Tibial nerve (tissue), 4 donors: ENCODE measurements at regions not wholly inside any gene's neighbourhood (a gene's known extent, or its start where the extent isn't known, plus 50 kb on each side); places are given as distances from the start of the nearest gene placed in this dataset.

Experiments
- DNase-seq, 2 donors: peaks; one replicate each; pipeline ENCODE4 v3.0.0-alpha.2; 2019; ENCODE audit warnings: low spot score in 2 of 2
- H3K27ac ChIP-seq, 4 donors: fragments of 200-600 bp; sonication (generic) in 3 of 4; one replicate each; pipeline ENCODE4 v1.5.1; 2017 to 2019; ENCODE audit warnings: mild to moderate bottlenecking in 1 of 4
- H3K27me3 ChIP-seq, 2 donors: fragments of 200-600 bp; sonication (generic) in 1 of 2; one replicate each; pipeline versions ENCODE4 v1.5.1 to v1.6.0; 2017 to 2019
- H3K36me3 ChIP-seq, 3 donors: fragments of 200-600 bp; sonication (generic); one replicate each; pipeline ENCODE4 v1.5.1; 2018 to 2019
- H3K4me1 ChIP-seq, 4 donors: fragments of 200-600 bp; sonication (generic) in 3 of 4; one replicate each; pipeline ENCODE4 v1.5.1; 2017 to 2019
- H3K4me3 ChIP-seq, 4 donors: fragments of 200-600 bp; sonication (generic) in 3 of 4; one replicate each; pipeline ENCODE4 v1.5.1; 2017 to 2019; ENCODE audit warnings: mild to moderate bottlenecking in 1 of 4, moderate library complexity in 1 of 4
- H3K9me3 ChIP-seq, 4 donors: fragments of 200-600 bp; sonication (generic) in 3 of 4; one replicate each; pipeline ENCODE4 v1.5.1; 2017 to 2019
- EP300 ChIP-seq, 2 donors: sonication (generic); formaldehyde crosslinking; IDR thresholded peaks; one replicate each; pipeline ENCODE4 v1.6.1; 2017; ENCODE audit warnings: antibody characterized with exemption in 2 of 2, mild to moderate bottlenecking in 1 of 2
- POLR2A ChIP-seq, 2 donors: fragments of 450-650 bp; IDR thresholded peaks; one replicate each; pipeline ENCODE4 v1.6.1; 2017; ENCODE audit warnings: antibody characterized with exemption in 2 of 2, mild to moderate bottlenecking in 2 of 2, moderate library complexity in 2 of 2
- WGBS, 2 donors: methylation state at CpG; one replicate each; pipeline ENCODE4 v1.1.5; 2018; 5-methylcytosine and 5-hydroxymethylcytosine counted together
- TF ChIP-seq, protein P1 (sequence below), 5 experiments: fragments of 200-600 bp in 3 of 5; fragments of 450-650 bp in 2 of 5; sonication (generic) in 3 of 5; IDR thresholded peaks; one replicate each; pipeline ENCODE4 v1.5.1; 2016 to 2019; ENCODE audit warnings: antibody characterized with exemption in 5 of 5, mild to moderate bottlenecking in 3 of 5, moderate library complexity in 2 of 5

DNA sequence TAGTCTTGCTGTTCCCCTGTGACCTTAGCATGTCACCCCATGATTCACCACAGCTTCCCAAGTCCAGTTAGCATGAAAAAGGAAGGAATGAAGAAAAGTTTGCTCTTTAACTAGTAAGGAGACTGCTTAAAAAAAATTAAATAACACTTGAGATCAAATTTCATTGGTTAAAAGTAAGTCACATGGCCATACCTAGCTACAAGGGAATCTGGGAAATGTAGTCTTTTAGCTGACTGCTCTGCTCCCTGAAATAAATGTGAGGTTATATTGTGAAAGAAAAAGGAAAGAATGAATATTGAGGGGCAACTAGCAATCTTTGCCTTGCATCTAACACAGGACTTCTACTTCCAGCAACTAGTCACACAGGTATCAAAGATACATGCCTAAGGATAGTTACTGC is 84.7 kb upstream of the LRRN1 start:
- no peak for DNase-seq
- no peak overlapping the region for H3K4me3 ChIP-seq
- H3K27me3 ChIP-seq = no peaks in the 10 kb centered on the region
- no peak for TF ChIP-seq EP300 (IDR thresholded peaks at IDR 0.05)
- TF ChIP-seq POLR2A (IDR thresholded peaks at IDR 0.05) = no peak
- TF ChIP-seq, protein P1, sequence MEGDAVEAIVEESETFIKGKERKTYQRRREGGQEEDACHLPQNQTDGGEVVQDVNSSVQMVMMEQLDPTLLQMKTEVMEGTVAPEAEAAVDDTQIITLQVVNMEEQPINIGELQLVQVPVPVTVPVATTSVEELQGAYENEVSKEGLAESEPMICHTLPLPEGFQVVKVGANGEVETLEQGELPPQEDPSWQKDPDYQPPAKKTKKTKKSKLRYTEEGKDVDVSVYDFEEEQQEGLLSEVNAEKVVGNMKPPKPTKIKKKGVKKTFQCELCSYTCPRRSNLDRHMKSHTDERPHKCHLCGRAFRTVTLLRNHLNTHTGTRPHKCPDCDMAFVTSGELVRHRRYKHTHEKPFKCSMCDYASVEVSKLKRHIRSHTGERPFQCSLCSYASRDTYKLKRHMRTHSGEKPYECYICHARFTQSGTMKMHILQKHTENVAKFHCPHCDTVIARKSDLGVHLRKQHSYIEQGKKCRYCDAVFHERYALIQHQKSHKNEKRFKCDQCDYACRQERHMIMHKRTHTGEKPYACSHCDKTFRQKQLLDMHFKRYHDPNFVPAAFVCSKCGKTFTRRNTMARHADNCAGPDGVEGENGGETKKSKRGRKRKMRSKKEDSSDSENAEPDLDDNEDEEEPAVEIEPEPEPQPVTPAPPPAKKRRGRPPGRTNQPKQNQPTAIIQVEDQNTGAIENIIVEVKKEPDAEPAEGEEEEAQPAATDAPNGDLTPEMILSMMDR (IDR thresholded peaks at IDR 0.05) = no peak
- peaks cover 0 to 3% (median 0%) of the 10 kb centered on the region in 4 donors for H3K9me3 ChIP-seq
- no peak overlapping the region for H3K27ac ChIP-seq
- H3K36me3 ChIP-seq = no peaks in the 10 kb centered on the region
- no peaks in the 10 kb centered on the region for H3K4me1 ChIP-seq

DNA sequence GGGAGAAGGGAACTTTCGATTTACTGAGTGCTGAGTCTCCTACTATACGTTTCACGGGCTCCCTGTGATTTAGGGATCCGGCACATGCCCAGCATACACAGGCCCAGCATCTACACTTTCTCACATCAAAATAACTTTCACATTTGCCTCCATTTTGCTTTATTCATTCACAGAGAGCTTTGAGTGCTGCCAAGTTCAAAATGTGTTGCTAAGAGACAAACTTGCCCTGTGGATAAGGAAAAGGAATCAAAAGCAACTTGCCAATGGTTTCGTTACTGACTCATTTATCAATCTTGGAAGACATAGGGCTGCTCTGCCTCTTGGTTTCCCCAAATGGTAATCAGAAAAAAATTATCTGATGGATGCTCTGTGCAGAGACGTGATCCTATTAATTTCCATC is 86.3 kb upstream of the LRRN1 start:
- Histone ChIP-seq H3K27ac (no peak overlapping the region), H3K4me1 (no peaks in the 10 kb centered on the region), H3K4me3 (no peak overlapping the region), H3K27me3 (no peaks in the 10 kb centered on the region), H3K9me3 (no peaks in the 10 kb centered on the region), H3K36me3 (no peaks in the 10 kb centered on the region)
- WGBS, 2 donors = 77 to 85% methylated on average over 6 of the region's 6 CpGs
- no peak for DNase-seq
- TF ChIP-seq, protein P1 (IDR thresholded peaks at IDR 0.05) = no peak
- TF ChIP-seq EP300 (IDR thresholded peaks at IDR 0.05) (no peak), POLR2A (IDR thresholded peaks at IDR 0.05) (no peak)

DNA sequence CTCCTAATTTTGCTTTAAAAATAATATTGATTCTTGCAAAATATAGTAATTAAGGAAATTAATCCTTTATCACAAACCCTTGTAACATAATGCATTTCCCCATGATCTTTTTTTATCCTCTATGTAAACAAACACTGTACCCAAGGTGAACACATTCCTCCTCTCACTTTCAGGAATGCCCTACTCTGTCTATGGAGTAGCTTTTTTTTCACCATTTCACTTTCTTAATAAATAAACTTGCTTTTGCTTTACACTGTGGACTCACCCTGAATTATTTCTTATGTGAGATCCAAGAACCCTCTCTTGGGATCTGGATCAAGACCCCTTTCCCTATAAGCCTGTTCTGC is 90.5 kb upstream of the LRRN1 start:
- no peaks in the 10 kb centered on the region for H3K36me3 ChIP-seq

DNA sequence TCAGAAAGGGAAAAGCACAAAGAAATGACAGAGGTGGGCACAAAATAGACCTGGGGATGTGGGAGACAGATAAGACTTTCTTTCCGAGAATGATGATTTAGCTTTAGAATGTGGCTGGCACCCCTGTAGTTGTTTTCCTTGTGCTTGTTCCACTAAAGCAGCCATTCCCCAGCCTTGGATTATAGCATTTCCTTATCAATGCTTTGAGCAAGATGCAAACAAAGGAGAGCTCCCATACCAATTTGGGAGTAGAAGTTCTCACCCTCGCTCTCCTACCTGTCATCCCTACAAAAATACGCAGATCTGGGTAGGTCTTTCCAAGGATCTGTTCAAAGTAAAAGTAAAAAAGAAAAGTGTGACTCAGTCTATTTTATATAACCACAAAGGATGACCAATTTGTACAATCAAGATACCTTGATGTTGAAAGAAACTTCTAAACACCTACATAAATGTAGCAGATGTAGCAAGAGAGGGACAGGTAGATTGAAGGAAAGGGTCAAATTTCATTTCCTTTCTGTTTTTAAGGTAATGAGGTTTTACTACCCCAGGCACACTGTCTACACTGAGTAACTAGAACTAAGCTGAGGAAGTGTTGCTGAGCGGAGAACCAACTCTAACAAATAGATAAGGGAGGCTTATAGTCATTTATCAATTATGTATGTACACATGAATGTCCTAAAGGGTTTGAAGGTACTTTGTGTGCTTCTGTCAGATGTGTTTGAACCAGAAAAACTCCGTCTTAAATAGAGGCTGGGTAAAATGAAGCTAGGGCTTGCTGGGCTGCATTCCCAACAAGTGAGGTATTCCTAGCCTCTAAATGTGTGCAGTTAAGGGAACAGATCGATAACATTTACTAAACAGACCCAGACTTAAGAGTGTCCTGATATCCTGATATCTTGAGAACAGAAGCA is 91.1 kb upstream of the LRRN1 start:
- H3K36me3 ChIP-seq = no peaks in the 10 kb centered on the region
- H3K4me3 ChIP-seq = no peak overlapping the region
- 80 to 86% methylated on average over 6 of the region's 6 CpGs for WGBS, 2 donors
- no peaks in the 10 kb centered on the region for H3K9me3 ChIP-seq
- H3K27ac ChIP-seq = no peak overlapping the region
- peaks cover 0 to 7% (median 0%) of the 10 kb centered on the region in 4 donors for H3K4me1 ChIP-seq
- no peak for DNase-seq
- no peak for TF ChIP-seq EP300 (IDR thresholded peaks at IDR 0.05)
- TF ChIP-seq, protein P1 (IDR thresholded peaks at IDR 0.05) = no peak
- H3K27me3 ChIP-seq = no peaks in the 10 kb centered on the region

More for the DNA sequence above, 90.5 kb upstream of the LRRN1 start:
- no peaks in the 10 kb centered on the region for H3K9me3 ChIP-seq
- no peak overlapping the region for H3K27ac ChIP-seq
- TF ChIP-seq EP300 (IDR thresholded peaks at IDR 0.05) = no peak
- peaks cover 0 to 7% (median 0%) of the 10 kb centered on the region in 4 donors for H3K4me1 ChIP-seq
- no peak overlapping the region for H3K4me3 ChIP-seq
- H3K27me3 ChIP-seq = no peaks in the 10 kb centered on the region
- DNase-seq = no peak

DNA sequence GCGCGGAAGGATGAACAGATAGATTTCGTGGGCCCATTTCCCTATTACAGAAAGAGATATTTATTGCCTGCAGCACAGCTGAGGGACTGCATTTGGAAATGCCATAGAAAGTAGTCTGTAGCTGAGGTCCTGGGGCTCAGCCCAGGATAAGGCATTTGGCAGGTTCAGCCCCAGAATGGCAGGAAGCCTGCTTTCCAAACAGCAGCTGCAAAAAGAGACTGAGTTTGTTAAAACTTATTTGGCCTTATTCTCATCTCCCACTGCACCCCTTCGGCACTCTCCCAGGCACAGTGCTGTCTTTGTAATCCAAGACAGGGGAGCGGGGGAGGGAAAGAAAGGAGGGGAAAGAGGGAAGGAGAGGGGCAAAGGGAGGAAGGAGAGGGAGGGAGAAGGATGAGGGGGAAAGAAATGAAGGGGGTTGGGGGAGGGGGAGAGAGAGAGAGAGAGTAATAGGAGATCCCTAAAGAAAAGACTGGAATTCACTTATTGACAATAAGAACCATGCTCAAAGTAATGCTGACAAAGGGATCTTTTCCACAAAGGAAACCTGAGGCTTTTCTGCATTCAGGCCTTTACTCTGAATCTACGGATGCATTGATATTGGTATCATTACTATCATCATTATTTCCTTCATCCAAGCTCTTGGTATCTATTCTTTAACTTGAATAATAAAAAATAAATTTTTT is 94.0 kb upstream of the LRRN1 start:
- 29 to 30% methylated on average over 6 of the region's 6 CpGs for WGBS, 2 donors
- no peak for DNase-seq
- Histone ChIP-seq H3K27me3 (no peaks in the 10 kb centered on the region), H3K9me3 (no peaks in the 10 kb centered on the region), H3K36me3 (no peaks in the 10 kb centered on the region), H3K4me3 (no peak overlapping the region), H3K4me1 (peaks cover 0 to 7% (median 0%) of the 10 kb centered on the region in 4 donors), H3K27ac (no peak overlapping the region)
- TF ChIP-seq, protein P1 (IDR thresholded peaks at IDR 0.05) = no peak
- TF ChIP-seq EP300 (IDR thresholded peaks at IDR 0.05) (no peak), POLR2A (IDR thresholded peaks at IDR 0.05) (no peak)
